IMR-90 (cell line): ENCODE measurements at regions not wholly inside any gene's neighbourhood (a gene's known extent, or its start where the extent isn't known, plus 50 kb on each side); places are given as distances from the start of the nearest gene placed in this dataset.

Experiments
- ATAC-seq: fragments of 200-7000 bp; cut with Tn5 transposase; 2 replicates; pipeline ENCODE4 v1.9.1; 2020; ENCODE audit warnings: low read depth, mild to moderate bottlenecking, moderate library complexity
- BruUV-seq: library from RNA; stranded (reverse); fragments of 400-500 nt; replicated peaks from 2 replicates; lab custom pipeline; 2021; lab: Mats Ljungman, UMichigan
- CTCF ChIA-PET: fragments of 300-600 bp; formaldehyde crosslinking; extraction: SDS; loops from one replicate; lab custom pipeline; 2021; ENCODE audit warnings: antibody characterized with exemption; lab: Yijun Ruan, JAX
- POLR2A ChIA-PET: fragments of 300-600 bp; sonication (Branson Sonifier 250); formaldehyde crosslinking; loops from one replicate; lab custom pipeline; 2022; ENCODE audit warnings: antibody characterized with exemption; ENCODE audit not compliant: unreplicated experiment; lab: Charles Lee
- DNase-seq: peaks from one replicate; pipeline ENCODE4 v3.0.0; 2013
- H2AFZ ChIP-seq: replicated peaks from 2 replicates; pipeline ENCODE3; 2013; ENCODE audit warnings: low read length, mild to moderate bottlenecking; ENCODE audit not compliant: poor library complexity
- H2AK5ac ChIP-seq: 2 replicates; pipeline ENCODE4 v1.6.1; 2013; ENCODE audit warnings: low read depth, low read length, inconsistent platforms
- H2AK9ac ChIP-seq: replicated peaks from 2 replicates; pipeline ENCODE3; 2013; ENCODE audit warnings: mild to moderate bottlenecking, low read depth, low read length, moderate library complexity; ENCODE audit not compliant: poor library complexity
- H2BK120ac ChIP-seq: 2 replicates; pipeline ENCODE4 v1.6.1; 2013; ENCODE audit warnings: low read depth, low read length, inconsistent platforms
- H2BK15ac ChIP-seq: 3 replicates; pipeline ENCODE4 v1.6.1; 2013; ENCODE audit warnings: low read depth, low read length, inconsistent platforms
- H2BK20ac ChIP-seq: 2 replicates; pipeline ENCODE4 v1.6.1; 2013; ENCODE audit warnings: low read depth, mild to moderate bottlenecking, inconsistent platforms, low read length, moderate library complexity
- H2BK5ac ChIP-seq: 2 replicates; pipeline ENCODE4 v1.6.1; 2013; ENCODE audit warnings: mild to moderate bottlenecking, low read depth, low read length, inconsistent platforms; ENCODE audit not compliant: poor library complexity, severe bottlenecking
- H3K14ac ChIP-seq: replicated peaks from 2 replicates; pipeline ENCODE4 v1.6.1; 2013; ENCODE audit warnings: low read depth, low read length, inconsistent platforms
- H3K18ac ChIP-seq: 2 replicates; pipeline ENCODE4 v1.6.1; 2013; ENCODE audit warnings: low read depth, low read length, control low read depth
- H3K23ac ChIP-seq: 2 replicates; pipeline ENCODE4 v1.6.1; 2013; ENCODE audit warnings: low read depth, low read length, inconsistent platforms
- H3K27ac ChIP-seq: 2 replicates; pipeline ENCODE4 v1.5.1; 2013; ENCODE audit warnings: mild to moderate bottlenecking, control low read depth, low read length; ENCODE audit not compliant: insufficient read depth
- H3K27me3 ChIP-seq: 2 replicates; pipeline ENCODE4 v1.6.1; 2013; ENCODE audit warnings: low read length; ENCODE audit not compliant: control insufficient read depth, insufficient read depth
- H3K36me3 ChIP-seq: 2 replicates; pipeline ENCODE4 v1.6.1; 2013; ENCODE audit warnings: low read length, mixed read lengths; ENCODE audit not compliant: control insufficient read depth, insufficient read depth
- H3K4ac ChIP-seq: 2 replicates; pipeline ENCODE4 v1.6.1; 2013; ENCODE audit warnings: low read depth, low read length, inconsistent platforms
- H3K4me1 ChIP-seq: 2 replicates; pipeline ENCODE4 v1.6.1; 2013; ENCODE audit warnings: low read length, mixed read lengths; ENCODE audit not compliant: control insufficient read depth, insufficient read depth
- H3K4me2 ChIP-seq: 2 replicates; pipeline ENCODE4 v1.6.1; 2013; ENCODE audit warnings: low read depth, mild to moderate bottlenecking, control low read depth, low read length, moderate library complexity
- H3K4me3 ChIP-seq: 2 replicates; pipeline ENCODE4 v1.5.1; 2013; ENCODE audit warnings: low read depth, mild to moderate bottlenecking, control low read depth, low read length, moderate library complexity; ENCODE audit not compliant: insufficient read depth
- H3K56ac ChIP-seq: 2 replicates; pipeline ENCODE4 v1.6.1; 2013; ENCODE audit warnings: low read length, inconsistent platforms; ENCODE audit not compliant: insufficient read depth; ENCODE audit errors: extremely low read depth
- H3K79me1 ChIP-seq, 2 experiments: 2 replicates each; pipeline ENCODE4 v1.6.1; 2013; ENCODE audit warnings: low read length in 2 of 2, inconsistent platforms in 1 of 2, low read depth in 1 of 2
- H3K9ac ChIP-seq: 2 replicates; pipeline ENCODE4 v1.6.1; 2013; ENCODE audit warnings: low read depth, low read length, control low read depth
- H3K9me1 ChIP-seq: 2 replicates; pipeline ENCODE4 v1.6.1; 2013; ENCODE audit warnings: low read length, inconsistent platforms; ENCODE audit not compliant: insufficient read depth
- H3K9me3 ChIP-seq: 2 replicates; pipeline ENCODE4 v1.6.1; 2013; ENCODE audit warnings: low read length; ENCODE audit not compliant: control insufficient read depth, insufficient read depth
- H4K20me1 ChIP-seq: 2 replicates; pipeline ENCODE4 v1.6.1; 2013; ENCODE audit warnings: low read length, inconsistent platforms; ENCODE audit not compliant: insufficient read depth
- H4K5ac ChIP-seq: 2 replicates; pipeline ENCODE4 v1.6.1; 2013; ENCODE audit warnings: mild to moderate bottlenecking, low read depth, low read length, control low read depth
- H4K8ac ChIP-seq, 2 experiments: 2 replicates each; pipeline ENCODE4 v1.6.1; 2013; ENCODE audit warnings: low read depth in 2 of 2, low read length in 2 of 2, control low read depth in 1 of 2, inconsistent platforms in 1 of 2
- H4K91ac ChIP-seq: 2 replicates; pipeline ENCODE4 v1.6.1; 2013; ENCODE audit warnings: low read depth, low read length, inconsistent platforms; ENCODE audit not compliant: insufficient read depth
- BHLHE40 ChIP-seq: fragments of 150-350 bp; IDR thresholded peaks from 2 replicates; pipeline ENCODE4 v1.6.1; 2016; ENCODE audit warnings: mild to moderate bottlenecking, low read depth, low read length
- CEBPB ChIP-seq: IDR thresholded peaks from 2 replicates; pipeline ENCODE4 v1.6.1; 2012; ENCODE audit warnings: low read depth, low read length, improper control_type of control experiment
- CHD1 ChIP-seq: IDR thresholded peaks from 2 replicates; pipeline ENCODE4 v1.6.1; 2012; ENCODE audit warnings: low read depth, low read length, improper control_type of control experiment
- CTCF ChIP-seq: conservative IDR thresholded peaks from 2 replicates; pipeline ENCODE4 v1.5.1; 2012; ENCODE audit warnings: mild to moderate bottlenecking, low read depth, low read length, improper control_type of control experiment
- FOS ChIP-seq: fragments of 150-350 bp; IDR thresholded peaks from 2 replicates; pipeline ENCODE4 v1.6.1; 2016; ENCODE audit warnings: low read depth, low read length
- MAFK ChIP-seq: IDR thresholded peaks from 2 replicates; pipeline ENCODE4 v1.6.1; 2012; ENCODE audit warnings: low read depth, low read length, improper control_type of control experiment
- MXI1 ChIP-seq: IDR thresholded peaks from 2 replicates; pipeline ENCODE4 v1.6.1; 2012; ENCODE audit warnings: low read depth, mild to moderate bottlenecking, low read length, moderate library complexity, borderline replicate concordance
- NFE2L2 ChIP-seq: fragments of 150-350 bp; IDR thresholded peaks from 2 replicates; pipeline ENCODE4 v1.6.1; 2016; ENCODE audit warnings: low read depth, mild to moderate bottlenecking, low read length
- POLR2A ChIP-seq: IDR thresholded peaks from 2 replicates; pipeline ENCODE4 v1.6.1; 2012; ENCODE audit warnings: mild to moderate bottlenecking, low read depth, low read length
- RAD21 ChIP-seq: IDR thresholded peaks from 2 replicates; pipeline ENCODE4 v1.6.1; 2012; ENCODE audit warnings: low read length, improper control_type of control experiment
- RCOR1 ChIP-seq: IDR thresholded peaks from 2 replicates; pipeline ENCODE4 v1.6.1; 2012; ENCODE audit warnings: mild to moderate bottlenecking, low read length, improper control_type of control experiment; ENCODE audit not compliant: insufficient replicate concordance
- RFX5 ChIP-seq: IDR thresholded peaks from 2 replicates; pipeline ENCODE4 v1.8.0; 2012; ENCODE audit warnings: low read depth, mild to moderate bottlenecking, low read length, moderate library complexity
- SMC3 ChIP-seq: fragments of 150-350 bp; IDR thresholded peaks from 2 replicates; pipeline ENCODE4 v1.6.1; 2016; ENCODE audit warnings: low read depth, mild to moderate bottlenecking, antibody characterized with exemption, low read length, moderate library complexity
- WGBS, 2 experiments: methylation state at CpG; one replicate each; pipeline versions ENCODE4 v1.1.5 to v1.1.7; 2013; ENCODE audit warnings: missing lambda C conversion rate in 2 of 2; ENCODE audit not compliant: insufficient read length in 1 of 2; ENCODE audit errors: extremely low coverage in 2 of 2; 5-methylcytosine and 5-hydroxymethylcytosine counted together
- dilution Hi-C: fragments of 300-500 bp; cut with HindIII; formaldehyde crosslinking; loops from one replicate; pipeline ENCODE4 v1.14.3; 2018; ENCODE audit warnings: low sequenced_read_pairs; ENCODE audit not compliant: unreplicated experiment
- in situ Hi-C: fragments of 300-500 bp; cut with MboI; formaldehyde crosslinking; loops from 3 replicates; pipeline ENCODE4 v1.14.3; 2019; ENCODE audit warnings: low sequenced_read_pairs, inconsistent platforms, mixed read lengths
- intact Hi-C: fragments of 100-400 bp; cut with micrococcal nuclease; formaldehyde crosslinking; loops from 2 replicates; pipeline ENCODE4 v1.10.0; 2022
- TF ChIP-seq, protein P1 (sequence below): fragments of 150-350 bp; IDR thresholded peaks from 2 replicates; pipeline ENCODE4 v1.6.1; 2016; ENCODE audit warnings: low read depth, mild to moderate bottlenecking, low read length, moderate library complexity, borderline replicate concordance
- TF ChIP-seq, protein P2 (sequence below): fragments of 150-350 bp; IDR thresholded peaks from 2 replicates; pipeline ENCODE4 v1.6.1; 2017; ENCODE audit warnings: mild to moderate bottlenecking, antibody characterized with exemption, low read length, low read depth

DNA sequence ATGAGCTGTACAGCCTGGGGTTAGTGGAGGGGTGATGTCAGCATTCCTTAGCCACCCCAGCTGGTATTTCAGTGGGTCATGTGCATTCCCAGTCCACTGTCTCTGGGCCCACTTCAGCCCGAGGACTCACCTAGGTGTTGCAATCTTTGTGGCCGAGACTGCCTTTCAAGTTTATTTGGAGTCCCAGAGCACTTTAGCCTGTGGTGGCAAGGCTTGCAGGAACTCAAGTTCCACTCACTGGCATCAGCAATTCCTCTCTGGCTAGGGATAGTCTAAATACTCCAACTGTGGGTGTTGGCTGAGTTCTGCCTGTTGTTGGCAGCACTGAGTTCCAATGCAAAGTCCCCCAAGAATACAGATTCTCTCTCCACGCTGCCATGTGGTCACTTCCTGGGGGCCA is 191.6 kb upstream of the PGR start:
- ATAC-seq = no peak
- DNase-seq = no peak
- ChIA-PET POLR2A (no interaction called here), CTCF (no interaction called here)
- Histone ChIP-seq H2AFZ (no peak overlapping the region), H2BK20ac (no peak overlapping the region), H4K8ac (no peak overlapping the region), H3K56ac (no peak overlapping the region), H3K4me3 (no peak overlapping the region), H2AK5ac (no peak overlapping the region), H4K91ac (no peak overlapping the region), H2BK120ac (no peak overlapping the region), H3K27me3 (no peaks in the 10 kb centered on the region), H3K9me3 (no peaks in the 10 kb centered on the region), H3K4ac (no peak overlapping the region), H3K79me1 (no peaks in the 10 kb centered on the region), H3K4me1 (no peaks in the 10 kb centered on the region), H2BK15ac (no peak overlapping the region), H3K9ac (no peak overlapping the region), H3K14ac (no peak overlapping the region), H2AK9ac (no peak overlapping the region), H3K18ac (no peak overlapping the region), H2BK5ac (no peak overlapping the region), H3K36me3 (no peaks in the 10 kb centered on the region), H4K20me1 (no peaks in the 10 kb centered on the region), H3K9me1 (no peaks in the 10 kb centered on the region), H3K27ac (no peak overlapping the region), H4K5ac (no peak overlapping the region), H3K23ac (no peak overlapping the region), H3K4me2 (no peak overlapping the region)
- BruUV-seq = no TSS peak
- intact Hi-C loops (no loop called here), dilution Hi-C loops (no loop called here), in situ Hi-C loops (no loop called here)
- WGBS, 2 experiments = 80% methylated on average over 1 of the region's 3 CpGs; no CpG with 5 or more reads in 1 of the 2 experiments
- TF ChIP-seq BHLHE40 = no peak
- no peak for TF ChIP-seq CTCF
- TF ChIP-seq, protein P1, sequence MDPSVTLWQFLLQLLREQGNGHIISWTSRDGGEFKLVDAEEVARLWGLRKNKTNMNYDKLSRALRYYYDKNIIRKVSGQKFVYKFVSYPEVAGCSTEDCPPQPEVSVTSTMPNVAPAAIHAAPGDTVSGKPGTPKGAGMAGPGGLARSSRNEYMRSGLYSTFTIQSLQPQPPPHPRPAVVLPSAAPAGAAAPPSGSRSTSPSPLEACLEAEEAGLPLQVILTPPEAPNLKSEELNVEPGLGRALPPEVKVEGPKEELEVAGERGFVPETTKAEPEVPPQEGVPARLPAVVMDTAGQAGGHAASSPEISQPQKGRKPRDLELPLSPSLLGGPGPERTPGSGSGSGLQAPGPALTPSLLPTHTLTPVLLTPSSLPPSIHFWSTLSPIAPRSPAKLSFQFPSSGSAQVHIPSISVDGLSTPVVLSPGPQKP = no peak
- TF ChIP-seq CEBPB = no peak
- TF ChIP-seq RAD21 = no peak
- TF ChIP-seq RFX5 = no peak
- TF ChIP-seq, protein P2, sequence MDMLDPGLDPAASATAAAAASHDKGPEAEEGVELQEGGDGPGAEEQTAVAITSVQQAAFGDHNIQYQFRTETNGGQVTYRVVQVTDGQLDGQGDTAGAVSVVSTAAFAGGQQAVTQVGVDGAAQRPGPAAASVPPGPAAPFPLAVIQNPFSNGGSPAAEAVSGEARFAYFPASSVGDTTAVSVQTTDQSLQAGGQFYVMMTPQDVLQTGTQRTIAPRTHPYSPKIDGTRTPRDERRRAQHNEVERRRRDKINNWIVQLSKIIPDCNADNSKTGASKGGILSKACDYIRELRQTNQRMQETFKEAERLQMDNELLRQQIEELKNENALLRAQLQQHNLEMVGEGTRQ = no peak
- no peak for TF ChIP-seq NFE2L2
- no peak for TF ChIP-seq POLR2A
- no peak for TF ChIP-seq MAFK
- no peak for TF ChIP-seq RCOR1
- no peak for TF ChIP-seq FOS
- no peak for TF ChIP-seq CHD1
- no peak for TF ChIP-seq SMC3
- no peak for TF ChIP-seq MXI1
